DOHH2 (cell line): ENCODE measurements at regions not wholly inside any gene's neighbourhood (a gene's known extent, or its start where the extent isn't known, plus 50 kb on each side); places are given as distances from the start of the nearest gene placed in this dataset.

Experiments
- CTCF ChIP-seq: fragments of 200-600 bp; sonication (generic); IDR thresholded peaks from one replicate; pipeline ENCODE4 v1.5.1; 2014; ENCODE audit warnings: antibody characterized with exemption, mild to moderate bottlenecking, low read depth, low read length; ENCODE audit not compliant: poor library complexity, severe bottlenecking
- EZH2phosphoT487 ChIP-seq: fragments of 200-600 bp; sonication (generic); IDR thresholded peaks from 2 replicates; pipeline ENCODE4 v1.6.1; 2017; ENCODE audit warnings: borderline replicate concordance, mild to moderate bottlenecking, antibody characterized with exemption, low read length, moderate library complexity, mixed read lengths

- TF ChIP-seq CTCF (no peak), EZH2phosphoT487 (no peak)
These were observed 217.3 kb downstream of the SNRPN start for GRCh38 chr15:25171856-25172687.
